GM21619 (cell line): ENCODE measurements at regions not wholly inside any gene's neighbourhood (a gene's known extent, or its start where the extent isn't known, plus 50 kb on each side); places are given as distances from the start of the nearest gene placed in this dataset.
A peak's percentile ranks its signal among the peaks of the same experiment; 100 is the strongest.
"Not testable (repeated sequence)": the region's sequence is repeated elsewhere in the genome, so short reads cannot be mapped to it uniquely, and the experiment has no call there.

Experiments used
- ATAC-seq: cut with Tn5 transposase; IDR thresholded peaks from one replicate; pipeline ENCODE4 v1.9.1; 2021; ENCODE audit not compliant: unreplicated experiment

- ATAC-seq = not testable (repeated sequence)
Measured at GRCh38 chr12:25341877-25342276, 91.1 kb upstream of the KRAS start.

DNA sequence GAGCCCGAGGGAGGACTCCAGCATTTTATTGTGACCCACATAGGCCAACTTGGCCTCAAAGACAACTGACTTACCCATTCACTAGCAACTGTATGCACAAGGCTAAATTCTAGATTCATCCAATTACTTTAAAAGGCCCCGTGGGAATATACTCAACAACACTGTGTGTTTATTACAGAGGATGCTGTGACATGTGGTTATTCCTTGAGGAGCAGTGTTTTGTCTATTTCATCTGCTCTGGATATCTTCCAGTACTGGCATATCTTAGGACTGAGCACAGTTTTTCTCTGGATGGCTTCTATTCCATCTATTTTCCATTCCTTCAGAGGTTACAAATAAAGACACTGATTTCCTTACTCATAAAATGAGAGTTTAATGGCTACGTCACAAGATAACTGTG is 87.2 kb upstream of the KRAS start:
- ATAC-seq = no peak

GRCh38 chr12:25332143-25332542 is 81.4 kb upstream of the KRAS start:
- ATAC-seq = peak; percentile 79

GRCh38 chr12:25328072-25328712 is 77.5 kb upstream of the KRAS start:
- ATAC-seq = no peak

DNA sequence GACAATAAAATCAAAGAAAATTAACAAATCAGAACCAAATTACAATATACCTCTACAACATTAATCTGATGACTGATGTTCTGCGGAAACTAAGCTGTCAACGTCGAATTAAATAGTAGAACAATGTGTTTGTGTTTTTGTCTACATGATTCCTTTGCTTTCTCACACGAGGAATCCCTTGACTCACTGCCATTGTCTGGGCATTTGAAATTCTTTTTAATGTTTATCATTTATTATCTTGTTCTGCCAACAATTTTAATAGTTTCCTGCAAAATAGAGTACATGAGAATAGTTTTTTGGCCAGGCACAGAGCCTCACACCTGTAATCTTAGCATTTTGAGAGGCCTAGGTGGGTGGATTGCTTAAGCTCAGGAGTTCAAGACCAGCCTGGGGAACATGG is 76.6 kb upstream of the KRAS start:
- ATAC-seq = no peak

- no peak for ATAC-seq
Measured at GRCh38 chr12:25326326-25326725, 75.6 kb upstream of the KRAS start.

- ATAC-seq = no peak
Measured at GRCh38 chr12:25324861-25325260, 74.1 kb upstream of the KRAS start.

DNA sequence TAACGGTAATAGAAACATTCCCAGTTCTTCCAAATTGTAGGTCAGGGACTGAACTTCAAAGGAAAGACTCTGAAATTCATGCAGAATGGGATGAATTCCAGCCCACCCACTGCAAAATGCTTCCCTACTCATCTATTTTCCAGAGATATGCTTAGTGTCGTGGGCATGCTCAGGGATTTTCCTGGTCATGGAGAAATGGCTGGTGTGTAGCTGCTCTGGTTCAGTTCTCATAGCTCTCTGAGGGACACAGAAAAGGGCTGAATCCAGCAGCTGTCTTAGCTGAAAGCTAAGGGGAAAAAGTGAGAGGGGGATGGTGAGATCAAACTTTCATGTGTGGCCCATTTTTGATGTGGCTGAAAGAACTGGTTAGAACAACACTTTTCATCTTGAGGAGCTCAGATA is 72.9 kb upstream of the KRAS start:
- no peak for ATAC-seq

GRCh38 chr12:25322918-25323531 is 72.3 kb upstream of the KRAS start:
- no peak for ATAC-seq

GRCh38 chr12:25322351-25322750 is 71.6 kb upstream of the KRAS start:
- no peak for ATAC-seq

GRCh38 chr12:25321772-25322171 is 71.0 kb upstream of the KRAS start:
- ATAC-seq = no peak

- ATAC-seq = peak; percentile 62
Measured at GRCh38 chr12:25320123-25321006, 69.6 kb upstream of the KRAS start.

DNA sequence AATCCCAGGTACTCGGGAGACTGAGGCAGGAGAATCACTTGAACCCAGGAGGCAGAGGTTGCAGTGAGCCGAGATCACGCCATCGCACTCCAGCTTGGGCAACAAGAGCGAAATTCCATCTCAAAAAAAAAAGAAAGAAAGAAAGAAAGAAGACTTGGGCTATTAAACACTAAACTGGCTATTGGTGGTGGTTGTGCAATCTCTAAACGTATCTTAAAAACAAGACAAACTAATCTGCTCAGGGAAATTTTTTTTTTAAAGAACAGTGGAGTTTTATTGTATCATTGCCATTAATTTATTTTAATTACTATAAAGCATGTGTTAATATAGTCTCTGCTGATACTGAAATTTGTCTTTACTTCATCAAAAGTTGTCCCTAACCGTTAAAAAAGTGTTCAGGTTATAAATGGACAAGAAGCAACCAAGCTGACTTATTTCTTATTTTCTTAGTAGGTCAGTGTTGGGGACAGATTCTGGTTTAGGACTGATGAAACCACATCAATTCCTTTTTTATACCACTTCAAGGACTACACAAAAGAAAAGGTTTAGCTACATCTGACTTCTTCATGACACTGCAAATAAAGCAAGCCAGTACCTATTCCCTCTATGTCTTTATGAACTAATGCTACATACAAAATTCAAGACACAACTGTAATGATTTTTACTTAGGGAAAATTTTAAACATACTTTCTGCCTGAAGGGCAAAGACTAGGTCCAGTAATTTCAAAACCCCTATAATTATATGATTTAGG is 68.7 kb upstream of the KRAS start:
- ATAC-seq = peak; percentile 7

DNA sequence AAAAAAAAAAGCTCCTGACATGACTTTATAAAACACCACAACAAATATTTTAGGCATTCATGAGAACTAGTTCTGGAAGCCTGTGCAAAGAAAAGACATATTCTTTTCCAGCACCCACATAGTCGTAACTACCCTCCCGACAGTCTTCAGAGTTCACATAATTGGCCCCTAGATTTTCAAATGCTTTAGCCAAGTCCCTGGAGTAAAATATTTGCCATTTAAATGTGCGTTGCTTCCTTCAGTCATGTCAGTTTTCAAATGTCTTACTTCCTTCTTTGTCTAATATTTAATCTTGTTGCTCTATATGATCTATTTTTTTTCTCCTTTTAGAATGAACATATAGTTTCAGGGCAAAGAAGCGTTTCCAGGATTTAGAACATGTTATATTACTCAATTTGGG is 66.8 kb upstream of the KRAS start:
- no peak for ATAC-seq

DNA sequence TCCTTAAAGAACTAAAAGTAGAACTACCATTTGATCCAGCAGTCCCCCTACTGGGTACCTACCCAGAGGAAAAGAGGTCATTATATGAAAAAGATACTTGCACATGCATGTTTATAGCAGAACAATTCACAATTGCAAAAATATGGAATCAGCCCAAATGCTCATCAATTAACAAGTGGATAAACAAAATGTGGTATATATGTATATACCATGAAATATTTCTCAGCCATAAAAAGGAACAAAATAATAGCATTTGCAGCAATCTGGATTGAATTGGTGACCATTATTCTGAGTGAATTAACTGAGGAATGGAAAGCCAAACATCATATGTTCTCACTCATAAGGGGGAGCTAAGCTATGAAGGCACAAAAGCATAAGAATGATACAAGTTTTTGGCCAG is 64.7 kb upstream of the KRAS start:
- ATAC-seq = no peak

DNA sequence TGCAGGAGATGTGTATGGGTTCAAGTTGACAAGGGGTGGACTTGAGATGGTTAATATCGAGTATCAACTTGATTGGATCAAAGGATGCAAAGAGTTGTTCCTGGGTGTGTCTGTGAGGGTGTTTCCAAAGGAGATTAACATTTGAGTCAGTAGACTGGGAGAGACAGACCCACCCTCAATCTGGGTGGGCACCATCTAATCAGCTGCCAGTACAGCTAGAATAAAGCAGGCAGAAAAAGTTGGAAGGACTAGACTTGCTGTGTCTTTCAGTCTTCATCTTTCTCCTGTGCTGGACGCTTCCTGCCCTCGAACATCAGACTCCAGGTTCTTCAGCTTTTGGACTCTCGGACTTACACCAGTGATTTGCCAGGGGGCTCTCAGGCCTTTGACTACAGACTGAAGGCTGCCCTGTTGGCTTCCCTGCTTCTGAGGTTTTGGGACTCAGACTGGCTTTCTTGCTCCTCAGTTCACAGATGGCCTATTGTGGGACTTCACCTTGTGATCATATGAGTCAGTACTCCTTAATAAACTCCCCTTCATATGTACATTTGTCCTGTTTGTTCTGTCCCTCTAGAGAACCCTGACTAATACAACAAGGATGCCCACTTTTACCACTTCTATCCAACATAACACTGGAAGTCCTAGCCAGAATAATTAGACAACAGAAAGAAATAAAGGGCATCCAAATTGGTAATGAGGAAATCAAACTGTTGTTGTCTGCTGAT is 62.7 kb upstream of the KRAS start:
- ATAC-seq = not testable (repeated sequence)

GRCh38 chr12:25311506-25311905 is 60.8 kb upstream of the KRAS start:
- ATAC-seq = no peak

DNA sequence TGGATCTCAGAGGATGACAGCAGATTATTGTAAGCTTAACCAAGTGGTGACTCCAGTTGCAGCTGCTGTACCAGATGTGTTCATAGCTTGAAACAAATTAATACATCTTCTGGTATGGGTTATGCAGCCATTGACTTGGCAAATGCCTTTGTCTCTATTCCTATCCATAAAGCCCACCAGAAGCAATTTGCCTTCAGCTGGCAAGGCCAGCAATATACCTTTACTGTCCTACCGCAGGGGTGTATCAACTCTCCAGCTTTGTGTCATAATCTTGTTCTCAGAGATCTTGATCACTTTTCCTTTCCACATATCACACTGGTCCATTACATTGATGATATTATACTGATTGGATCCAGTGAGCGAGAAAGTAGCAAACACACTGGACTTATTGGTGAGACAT is 59.3 kb upstream of the KRAS start:
- ATAC-seq = not testable (repeated sequence)

DNA sequence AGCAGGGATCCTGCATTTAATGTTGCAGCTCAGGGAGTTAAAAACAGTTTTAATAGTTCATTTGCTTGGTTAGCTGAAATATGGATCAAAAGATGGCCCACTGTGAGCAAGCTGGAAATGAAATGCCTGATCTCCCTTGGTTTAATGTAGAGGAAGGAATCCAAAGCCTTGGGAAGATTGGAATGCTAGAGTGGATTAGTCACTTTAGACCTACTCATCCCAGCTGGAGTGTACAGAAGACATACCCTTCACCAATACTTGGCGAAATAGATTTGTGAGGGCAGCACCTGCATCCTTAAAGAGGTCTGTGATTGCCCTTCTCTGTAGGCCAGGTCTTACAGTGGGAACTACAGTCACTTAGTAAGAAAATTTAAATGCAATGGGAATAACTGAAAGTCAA is 58.0 kb upstream of the KRAS start:
- ATAC-seq = no peak

DNA sequence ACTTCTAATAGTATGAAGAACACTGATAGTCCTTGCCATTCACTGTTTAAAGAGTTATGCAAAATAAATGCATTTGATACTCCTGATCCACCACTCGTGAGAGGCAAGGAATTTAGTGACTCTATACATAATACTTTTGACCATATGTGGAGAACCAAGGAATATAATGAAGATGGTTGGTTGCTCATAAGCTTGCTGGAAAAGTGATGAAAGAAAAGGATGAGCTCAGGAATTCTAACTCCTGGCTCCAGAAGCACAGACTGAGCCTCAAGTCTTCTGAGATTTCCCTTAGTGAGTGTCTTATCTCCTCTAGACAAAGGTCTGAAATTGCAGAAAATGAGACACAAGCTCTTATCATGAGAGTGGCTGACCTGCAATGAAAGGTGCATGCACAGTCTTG is 57.1 kb upstream of the KRAS start:
- no peak for ATAC-seq

DNA sequence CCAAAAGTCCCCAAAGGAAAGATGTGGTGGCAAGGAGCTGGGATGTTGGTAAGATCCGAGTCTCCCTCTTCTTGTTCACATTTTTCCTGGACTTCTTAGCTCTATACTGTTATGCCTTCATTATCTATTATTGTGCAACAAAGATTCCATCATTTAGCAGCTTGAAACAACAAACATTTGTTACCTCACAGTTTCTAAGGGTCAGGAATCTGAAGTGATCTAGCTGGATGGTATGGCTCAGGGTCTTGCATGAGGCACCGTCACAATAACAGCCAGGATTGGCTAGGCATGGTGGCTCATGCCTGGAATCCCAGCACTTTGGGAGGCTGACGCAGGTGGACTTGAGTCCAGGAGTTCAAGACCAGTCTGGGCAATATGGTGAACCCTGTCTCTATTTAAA is 51.1 kb upstream of the KRAS start:
- no peak for ATAC-seq
